ENCODE measurements at regions not wholly inside any gene's neighbourhood (a gene's known extent, or its start where the extent isn't known, plus 50 kb on each side); places are given as distances from the start of the nearest gene placed in this dataset.

- Histone ChIP-seq H2BK120ac (ENCODE audit: low read depth, low read length) (no peak overlapping the region), H3K4me3 (ENCODE audit: insufficient read depth in 1 of 2, low read depth in 1 of 2, low read length in 2 of 2) (no peak overlapping the region), H2BK12ac (ENCODE audit: low read length in 2 of 2) (no peak overlapping the region), H2AK5ac (ENCODE audit: low read length, severe bottlenecking) (no peak overlapping the region), H3K4me2 (ENCODE audit: low read length, poor library complexity, severe bottlenecking) (no peak overlapping the region), H4K91ac (ENCODE audit: low read length) (no peak overlapping the region), H3K27me3 (ENCODE audit: control insufficient read depth in 1 of 2, insufficient read depth in 1 of 2, low read length in 2 of 2) (no peaks in the 10 kb centered on the region), H2BK15ac (ENCODE audit: low read depth, poor library complexity, severe bottlenecking) (no peak overlapping the region), H3K23ac (ENCODE audit: low read length in 2 of 2) (no peak overlapping the region), H3K9me3 (ENCODE audit: control insufficient read depth, low read length) (peaks cover 3% of the 10 kb centered on the region), H3K18ac (ENCODE audit: low read depth in 1 of 2, low read length in 2 of 2) (no peak overlapping the region), H4K8ac (ENCODE audit: low read length) (no peak overlapping the region), H3K27ac (ENCODE audit: low read length, poor library complexity, severe bottlenecking) (no peak overlapping the region), H2AFZ (ENCODE audit: low read depth, low read length) (no peak overlapping the region), H3K14ac (ENCODE audit: low read length in 2 of 2) (no peak overlapping the region), H2BK5ac (ENCODE audit: low read depth, low read length, poor library complexity, severe bottlenecking) (no peak overlapping the region), H3K4me1 (ENCODE audit: control insufficient read depth, insufficient read depth, low read depth, low read length) (no peaks in the 10 kb centered on the region), H3K36me3 (ENCODE audit: control insufficient read depth in 1 of 2, insufficient read depth in 2 of 2, low read depth in 1 of 2, low read length in 2 of 2) (no peaks in the 10 kb centered on the region), H3K4ac (ENCODE audit: low read depth in 1 of 2, low read length in 2 of 2) (no peak overlapping the region), H3K79me1 (replicated peaks; ENCODE audit: low read length, poor library complexity, severe bottlenecking) (no peaks in the 10 kb centered on the region), H3K9ac (ENCODE audit: low read length) (no peak overlapping the region)
- 20% methylated on average over 1 of the region's 1 CpG for WGBS
- peak; percentile 37 for DNase-seq
These were observed 606.5 kb upstream of the PFKP start for GRCh38 chr10:2460812-2461211.

DNA sequence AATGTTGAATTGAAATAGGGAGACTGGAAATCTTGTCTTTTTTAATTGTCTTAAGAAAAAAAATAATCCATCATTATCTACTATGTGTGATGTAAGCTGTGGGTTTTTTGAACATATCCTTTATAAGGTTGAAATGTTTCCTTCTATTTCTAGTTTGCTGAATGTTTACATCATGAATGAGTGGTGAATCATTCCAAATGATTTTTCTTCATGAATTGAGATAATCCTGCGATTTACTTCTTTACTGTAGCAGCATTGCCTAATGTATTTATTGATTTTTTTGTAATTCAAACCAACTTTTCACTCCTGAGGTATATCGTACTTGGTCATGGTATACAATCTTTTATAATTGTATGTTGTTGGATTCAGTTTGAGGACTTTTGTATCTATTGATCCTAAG, 607.6 kb upstream of the PFKP start:
- H3K9me3 ChIP-seq (ENCODE audit: control insufficient read depth, low read length) = no peaks in the 10 kb centered on the region
- no peak overlapping the region for H2BK120ac ChIP-seq (ENCODE audit: low read depth, low read length)
- H3K27me3 ChIP-seq (ENCODE audit: control insufficient read depth in 1 of 2, insufficient read depth in 1 of 2, low read length in 2 of 2) = no peaks in the 10 kb centered on the region
- H2BK12ac ChIP-seq (ENCODE audit: low read length in 2 of 2) = no peak overlapping the region
- H3K4ac ChIP-seq (ENCODE audit: low read depth in 1 of 2, low read length in 2 of 2) = no peak overlapping the region
- H3K4me1 ChIP-seq (ENCODE audit: control insufficient read depth, insufficient read depth, low read depth, low read length) = no peaks in the 10 kb centered on the region
- no peak for DNase-seq
- no peaks in the 10 kb centered on the region for H3K36me3 ChIP-seq (ENCODE audit: control insufficient read depth in 1 of 2, insufficient read depth in 2 of 2, low read depth in 1 of 2, low read length in 2 of 2)
- no peak overlapping the region for H3K23ac ChIP-seq (ENCODE audit: low read length in 2 of 2)
- no peak overlapping the region for H3K4me3 ChIP-seq (ENCODE audit: insufficient read depth in 1 of 2, low read depth in 1 of 2, low read length in 2 of 2)
- 100% methylated on average over 1 of the region's 2 CpGs for WGBS
- H3K27ac ChIP-seq (ENCODE audit: low read length, poor library complexity, severe bottlenecking) = no peak overlapping the region
- no peak overlapping the region for H3K18ac ChIP-seq (ENCODE audit: low read depth in 1 of 2, low read length in 2 of 2)
- no peak overlapping the region for H4K91ac ChIP-seq (ENCODE audit: low read length)
- no peak overlapping the region for H3K4me2 ChIP-seq (ENCODE audit: low read length, poor library complexity, severe bottlenecking)
- H2BK15ac ChIP-seq (ENCODE audit: low read depth, poor library complexity, severe bottlenecking) = no peak overlapping the region
- no peak overlapping the region for H4K8ac ChIP-seq (ENCODE audit: low read length)
- no peak overlapping the region for H3K14ac ChIP-seq (ENCODE audit: low read length in 2 of 2)
- no peak overlapping the region for H3K9ac ChIP-seq (ENCODE audit: low read length)
- no peaks in the 10 kb centered on the region for H3K79me1 ChIP-seq (replicated peaks; ENCODE audit: low read length, poor library complexity, severe bottlenecking)
- H2BK5ac ChIP-seq (ENCODE audit: low read depth, low read length, poor library complexity, severe bottlenecking) = no peak overlapping the region
- H2AK5ac ChIP-seq (ENCODE audit: low read length, severe bottlenecking) = no peak overlapping the region
- H2AFZ ChIP-seq (ENCODE audit: low read depth, low read length) = no peak overlapping the region

GRCh38 chr10:2456834-2457233, 610.5 kb upstream of the PFKP start:
- WGBS = 36% methylated on average over 4 of the region's 7 CpGs
- Histone ChIP-seq H4K91ac (ENCODE audit: low read length) (no peak overlapping the region), H2AK5ac (ENCODE audit: low read length, severe bottlenecking) (no peak overlapping the region), H2BK12ac (ENCODE audit: low read length in 2 of 2) (no peak overlapping the region), H3K9ac (ENCODE audit: low read length) (no peak overlapping the region), H2BK5ac (ENCODE audit: low read depth, low read length, poor library complexity, severe bottlenecking) (no peak overlapping the region), H2AFZ (ENCODE audit: low read depth, low read length) (no peak overlapping the region), H3K4ac (ENCODE audit: low read depth in 1 of 2, low read length in 2 of 2) (no peak overlapping the region), H2BK15ac (ENCODE audit: low read depth, poor library complexity, severe bottlenecking) (no peak overlapping the region), H3K23ac (ENCODE audit: low read length in 2 of 2) (no peak overlapping the region), H2BK120ac (ENCODE audit: low read depth, low read length) (no peak overlapping the region), H3K4me3 (ENCODE audit: insufficient read depth in 1 of 2, low read depth in 1 of 2, low read length in 2 of 2) (no peak overlapping the region), H3K18ac (ENCODE audit: low read depth in 1 of 2, low read length in 2 of 2) (no peak overlapping the region), H3K27ac (ENCODE audit: low read length, poor library complexity, severe bottlenecking) (no peak overlapping the region), H3K4me1 (ENCODE audit: control insufficient read depth, insufficient read depth, low read depth, low read length) (no peaks in the 10 kb centered on the region), H3K9me3 (ENCODE audit: control insufficient read depth, low read length) (peaks cover 3% of the 10 kb centered on the region), H3K27me3 (ENCODE audit: control insufficient read depth in 1 of 2, insufficient read depth in 1 of 2, low read length in 2 of 2) (no peaks in the 10 kb centered on the region), H4K8ac (ENCODE audit: low read length) (no peak overlapping the region), H3K4me2 (ENCODE audit: low read length, poor library complexity, severe bottlenecking) (no peak overlapping the region), H3K36me3 (ENCODE audit: control insufficient read depth in 1 of 2, insufficient read depth in 2 of 2, low read depth in 1 of 2, low read length in 2 of 2) (no peaks in the 10 kb centered on the region), H3K79me1 (replicated peaks; ENCODE audit: low read length, poor library complexity, severe bottlenecking) (no peaks in the 10 kb centered on the region), H3K14ac (ENCODE audit: low read length in 2 of 2) (no peak overlapping the region)
- DNase-seq = no peak

DNA sequence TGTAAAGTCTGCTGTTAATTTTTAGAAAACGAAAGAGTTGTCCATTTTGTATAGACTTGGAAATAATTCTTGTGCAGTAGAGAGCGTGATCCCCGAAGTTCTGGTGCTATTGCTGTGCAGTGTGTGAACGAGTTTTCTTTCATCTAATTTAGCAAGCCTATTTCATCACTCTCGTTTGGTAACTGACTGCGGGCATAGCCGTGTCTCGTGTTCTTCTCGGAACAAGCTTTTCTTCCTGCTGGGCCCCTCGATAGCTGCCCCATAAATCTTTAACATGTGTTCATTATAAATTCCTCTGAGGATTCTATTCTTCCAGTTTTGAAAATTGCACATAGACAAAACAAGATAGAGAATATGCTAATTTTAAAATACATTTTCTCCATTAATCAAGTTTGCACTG, 622.0 kb upstream of the PFKP start:
- H3K4me1 ChIP-seq (ENCODE audit: control insufficient read depth, insufficient read depth, low read depth, low read length) = no peaks in the 10 kb centered on the region
- H2BK5ac ChIP-seq (ENCODE audit: low read depth, low read length, poor library complexity, severe bottlenecking) = no peak overlapping the region
- no peak overlapping the region for H3K4me2 ChIP-seq (ENCODE audit: low read length, poor library complexity, severe bottlenecking)
- no peak overlapping the region for H2AK5ac ChIP-seq (ENCODE audit: low read length, severe bottlenecking)
- no peak for DNase-seq
- H3K9ac ChIP-seq (ENCODE audit: low read length) = no peak overlapping the region
- H3K14ac ChIP-seq (ENCODE audit: low read length in 2 of 2) = no peak overlapping the region
- no peak overlapping the region for H2BK12ac ChIP-seq (ENCODE audit: low read length in 2 of 2)
- no peak overlapping the region for H3K4ac ChIP-seq (ENCODE audit: low read depth in 1 of 2, low read length in 2 of 2)
- no peak overlapping the region for H2BK15ac ChIP-seq (ENCODE audit: low read depth, poor library complexity, severe bottlenecking)
- H3K27ac ChIP-seq (ENCODE audit: low read length, poor library complexity, severe bottlenecking) = no peak overlapping the region
- WGBS = 79% methylated on average over 9 of the region's 10 CpGs
- no peak overlapping the region for H4K91ac ChIP-seq (ENCODE audit: low read length)
- H3K23ac ChIP-seq (ENCODE audit: low read length in 2 of 2) = no peak overlapping the region
- no peaks in the 10 kb centered on the region for H3K9me3 ChIP-seq (ENCODE audit: control insufficient read depth, low read length)
- H3K36me3 ChIP-seq (ENCODE audit: control insufficient read depth in 1 of 2, insufficient read depth in 2 of 2, low read depth in 1 of 2, low read length in 2 of 2) = no peaks in the 10 kb centered on the region
- no peaks in the 10 kb centered on the region for H3K79me1 ChIP-seq (replicated peaks; ENCODE audit: low read length, poor library complexity, severe bottlenecking)
- no peaks in the 10 kb centered on the region for H3K27me3 ChIP-seq (ENCODE audit: control insufficient read depth in 1 of 2, insufficient read depth in 1 of 2, low read length in 2 of 2)
- no peak overlapping the region for H3K4me3 ChIP-seq (ENCODE audit: insufficient read depth in 1 of 2, low read depth in 1 of 2, low read length in 2 of 2)
- no peak overlapping the region for H4K8ac ChIP-seq (ENCODE audit: low read length)
- no peak overlapping the region for H3K18ac ChIP-seq (ENCODE audit: low read depth in 1 of 2, low read length in 2 of 2)
- no peak overlapping the region for H2AFZ ChIP-seq (ENCODE audit: low read depth, low read length)
- H2BK120ac ChIP-seq (ENCODE audit: low read depth, low read length) = no peak overlapping the region

All from mesenchymal stem cell (in vitro differentiated cells and primary cell).